HG02588 (cell line): ENCODE measurements at regions not wholly inside any gene's neighbourhood (a gene's known extent, or its start where the extent isn't known, plus 50 kb on each side); places are given as distances from the start of the nearest gene placed in this dataset.

Experiments
- ATAC-seq: cut with Tn5 transposase; IDR thresholded peaks from one replicate; pipeline ENCODE4 v1.9.1; 2021; ENCODE audit warnings: mild to moderate bottlenecking, moderate library complexity; ENCODE audit not compliant: unreplicated experiment

DNA sequence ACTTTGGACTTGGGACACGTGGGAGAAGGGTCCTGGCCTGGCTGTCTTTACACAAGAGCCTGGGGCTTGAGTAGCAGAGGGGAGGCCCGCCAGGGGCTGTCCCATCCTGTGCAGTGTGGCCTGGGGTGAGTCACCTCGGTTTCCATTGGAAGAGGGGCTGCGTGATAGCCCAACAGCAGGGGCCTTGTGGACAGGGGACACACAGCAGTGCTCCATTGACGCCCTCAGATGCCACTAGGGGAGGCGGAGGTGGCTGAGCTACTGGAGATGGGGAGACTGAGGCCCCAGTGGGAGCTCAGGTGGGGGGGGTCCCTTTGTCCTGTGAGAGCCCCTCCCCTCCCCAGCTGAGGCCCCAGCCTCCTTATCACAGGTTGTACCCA is 50.0 kb upstream of the RNU6ATAC start:
- ATAC-seq = no peak

DNA sequence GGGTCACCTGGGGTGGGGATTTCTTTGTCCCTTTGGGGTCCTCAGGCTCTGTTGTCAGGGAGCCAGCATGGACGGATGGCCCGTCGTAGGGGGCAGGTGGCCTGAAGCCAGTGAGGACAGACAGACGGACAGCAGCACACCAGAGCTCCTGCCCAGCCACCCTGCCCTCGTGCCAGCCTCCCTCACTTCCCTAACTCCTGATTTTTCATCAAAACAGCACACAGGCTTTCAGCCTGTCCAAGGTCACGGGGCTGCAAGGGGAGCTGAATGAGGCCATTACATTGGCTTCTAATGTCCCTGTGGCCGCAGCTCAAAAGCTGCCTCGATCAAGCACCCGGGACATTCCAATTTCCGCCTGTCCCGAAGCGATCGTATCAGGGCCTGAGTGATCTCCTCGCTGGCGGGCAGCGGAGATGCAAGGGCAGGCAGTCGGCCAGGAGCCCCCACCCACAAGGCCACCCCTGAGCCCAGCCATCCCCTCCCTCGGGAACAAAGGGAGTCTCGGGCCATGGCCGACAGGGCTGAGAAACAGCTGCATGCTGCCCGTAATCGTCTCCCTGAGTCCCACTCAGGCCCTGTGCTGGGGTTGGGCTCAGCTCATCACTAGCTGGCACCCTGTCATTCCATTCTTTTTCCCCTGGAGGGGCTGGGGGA is 50.5 kb upstream of the RNU6ATAC start:
- ATAC-seq = no peak

DNA sequence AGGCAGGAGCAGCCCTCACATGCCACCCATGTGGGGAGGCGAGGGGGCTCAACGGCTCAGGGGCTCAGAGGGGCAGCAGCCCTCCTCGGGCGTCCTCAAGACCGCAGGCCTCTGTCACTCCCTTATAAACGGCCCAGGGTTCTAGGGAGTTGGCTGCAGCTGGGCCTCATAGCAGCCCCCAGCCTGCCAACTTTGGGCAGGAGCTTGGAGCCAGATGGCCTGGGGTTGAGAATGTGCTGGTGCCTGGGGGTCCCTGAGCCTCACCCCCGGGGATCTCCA is 51.0 kb upstream of the RNU6ATAC start:
- ATAC-seq = no peak

DNA sequence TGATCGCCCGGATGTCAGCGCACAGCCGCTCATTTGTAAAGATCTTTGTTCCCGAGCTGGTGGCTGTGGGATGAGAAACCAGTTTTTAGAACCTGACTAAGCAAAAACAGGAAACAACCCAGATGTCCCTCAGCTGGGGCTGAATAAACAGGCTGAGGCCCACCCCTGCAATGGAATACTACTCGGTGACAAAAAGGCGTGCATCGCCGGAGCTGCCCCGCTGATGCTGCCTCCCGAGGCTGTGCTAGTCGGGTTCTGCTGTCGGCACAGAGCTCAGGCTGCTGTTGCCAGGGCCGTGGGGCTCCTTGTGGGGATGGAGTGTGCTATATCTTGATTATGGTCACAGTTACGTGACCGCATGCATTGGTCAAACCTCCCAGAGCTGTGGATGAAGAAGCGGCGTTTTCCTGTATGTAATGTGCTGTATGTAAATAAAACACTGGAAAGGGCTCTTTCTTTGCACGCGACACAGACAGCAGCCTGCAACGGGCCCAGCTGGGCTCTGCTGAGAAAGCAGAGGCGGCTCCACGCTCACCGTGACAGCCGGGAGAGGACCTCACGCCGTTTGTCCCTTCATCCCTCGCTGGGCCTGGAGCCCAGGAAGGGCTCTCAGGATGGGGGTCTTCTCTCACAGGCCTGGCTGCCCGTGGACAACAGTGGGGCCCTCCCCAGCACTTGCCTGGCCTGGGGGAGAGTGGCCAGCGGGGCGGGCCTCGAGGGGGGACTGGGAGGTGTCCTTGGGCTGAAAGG is 51.5 kb upstream of the RNU6ATAC start:
- no peak for ATAC-seq

DNA sequence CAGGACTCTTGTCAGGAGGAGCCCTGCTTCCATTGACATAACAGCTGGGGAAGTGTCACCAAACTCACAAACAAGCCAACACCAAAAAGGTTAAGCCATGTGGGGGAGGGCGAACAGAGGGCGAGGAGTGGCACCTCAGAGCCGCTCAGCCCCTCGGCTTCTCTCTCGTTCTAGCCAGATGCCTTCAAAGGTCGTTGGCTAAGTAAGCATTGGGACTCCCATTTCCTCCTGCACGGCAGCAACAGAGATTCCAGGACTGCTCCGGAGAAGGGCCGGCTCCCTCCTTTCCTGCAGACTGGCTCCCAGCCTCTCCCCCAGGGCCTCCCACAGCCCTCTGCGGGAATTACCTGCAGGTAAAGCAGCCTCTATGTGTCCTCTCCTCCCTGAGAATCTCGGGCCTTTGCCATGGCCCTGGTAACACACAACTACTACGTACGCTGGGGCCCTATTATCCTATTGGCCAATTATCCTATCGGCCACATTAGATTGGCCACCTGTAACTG is 52.1 kb upstream of the RNU6ATAC start:
- no peak for ATAC-seq

DNA sequence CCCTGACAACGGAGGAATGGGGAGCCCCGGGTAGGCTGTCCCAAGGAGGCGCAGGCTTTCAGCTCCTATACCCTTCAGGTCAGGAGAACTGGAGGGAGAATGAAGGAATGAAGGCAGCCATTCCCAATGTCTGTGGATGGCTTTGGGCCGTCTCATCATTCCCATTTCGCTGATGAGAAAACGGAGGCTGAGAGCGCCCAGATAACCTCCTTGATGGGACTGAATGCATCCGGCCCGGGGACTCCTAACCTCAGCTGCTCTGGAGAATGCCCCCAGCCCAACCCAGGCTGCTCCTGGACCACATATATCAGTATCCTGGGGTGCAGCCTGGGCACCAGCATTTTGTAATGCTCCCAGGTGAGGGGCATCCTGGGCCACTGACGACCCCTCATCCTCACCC is 52.6 kb upstream of the RNU6ATAC start:
- ATAC-seq = no peak

DNA sequence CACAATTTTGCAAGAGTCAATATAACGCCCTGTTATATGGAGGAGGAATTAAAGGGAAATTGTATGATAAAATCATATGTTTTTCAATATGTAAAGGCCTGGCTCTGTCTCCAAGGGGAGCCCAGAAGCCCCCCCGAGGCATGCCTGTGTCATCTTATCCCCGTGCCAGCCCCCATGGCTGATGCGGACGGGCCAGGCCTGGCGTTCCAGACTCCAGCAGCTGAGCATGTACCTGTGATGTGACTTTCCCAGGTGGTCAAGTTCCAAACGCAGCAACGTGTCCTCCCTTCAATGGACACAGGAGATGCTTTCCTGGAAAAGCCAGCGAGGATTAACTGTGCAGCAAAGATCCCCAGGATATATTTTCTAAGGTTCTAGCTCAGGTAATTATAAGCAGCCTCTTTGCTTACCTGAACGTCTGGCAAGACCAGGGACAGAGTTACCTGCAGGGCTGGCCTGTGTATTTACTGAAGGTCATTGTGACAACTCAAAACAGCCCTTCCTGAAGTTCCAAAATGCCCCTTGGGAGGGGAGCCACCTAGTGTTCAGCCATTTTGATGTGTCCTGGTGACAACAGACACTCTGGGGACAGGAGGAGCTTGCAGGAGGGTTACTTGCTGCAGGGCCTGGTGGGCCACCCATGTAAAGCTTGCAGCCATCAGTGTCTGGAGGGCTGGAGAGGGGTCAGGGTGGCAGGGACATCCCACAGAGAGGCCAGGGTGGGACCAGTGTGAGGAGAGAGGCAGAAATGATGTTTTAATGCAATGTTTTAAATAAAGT is 53.3 kb upstream of the RNU6ATAC start:
- ATAC-seq = no peak

DNA sequence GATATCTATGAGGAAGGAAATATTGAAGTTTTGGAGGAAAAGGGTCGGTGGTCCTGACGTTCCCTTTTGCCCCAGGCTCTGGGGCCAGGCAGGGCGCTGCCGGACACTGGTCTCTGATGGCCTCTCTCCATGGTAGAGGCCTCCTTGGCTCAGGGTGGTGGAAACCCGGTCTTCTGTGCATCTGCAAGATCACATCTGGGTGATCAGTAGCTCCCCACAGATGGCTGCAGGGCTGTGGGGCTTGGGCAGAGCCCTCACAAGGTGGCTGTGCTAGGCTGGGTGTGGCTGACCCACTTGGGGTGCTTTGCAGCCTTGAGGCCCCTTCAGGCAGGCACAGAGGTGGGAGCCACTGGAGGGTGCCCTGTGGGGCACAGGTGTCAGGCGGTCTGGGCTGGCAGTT is 53.9 kb upstream of the RNU6ATAC start:
- no peak for ATAC-seq

DNA sequence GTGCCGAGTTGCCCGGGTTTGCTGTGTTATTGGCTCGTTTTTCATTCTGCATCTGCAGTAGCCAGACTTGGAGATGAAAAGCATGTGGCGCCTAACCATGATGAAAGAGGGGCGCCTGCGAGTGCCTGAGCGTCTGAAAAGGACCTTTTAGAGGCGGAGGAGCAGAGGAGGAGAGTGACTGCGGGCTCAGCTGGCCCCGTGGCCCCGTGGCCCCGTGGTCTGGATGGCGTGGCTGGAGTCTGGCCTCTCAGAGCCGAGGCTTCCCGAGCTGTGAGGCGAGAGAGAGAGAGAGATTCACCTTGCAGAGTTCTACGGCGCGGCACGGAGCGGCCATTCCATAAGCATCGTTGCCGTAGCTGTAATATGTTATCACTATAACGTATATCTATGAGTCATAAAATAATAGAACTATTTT is 55.3 kb upstream of the RNU6ATAC start:
- no peak for ATAC-seq

DNA sequence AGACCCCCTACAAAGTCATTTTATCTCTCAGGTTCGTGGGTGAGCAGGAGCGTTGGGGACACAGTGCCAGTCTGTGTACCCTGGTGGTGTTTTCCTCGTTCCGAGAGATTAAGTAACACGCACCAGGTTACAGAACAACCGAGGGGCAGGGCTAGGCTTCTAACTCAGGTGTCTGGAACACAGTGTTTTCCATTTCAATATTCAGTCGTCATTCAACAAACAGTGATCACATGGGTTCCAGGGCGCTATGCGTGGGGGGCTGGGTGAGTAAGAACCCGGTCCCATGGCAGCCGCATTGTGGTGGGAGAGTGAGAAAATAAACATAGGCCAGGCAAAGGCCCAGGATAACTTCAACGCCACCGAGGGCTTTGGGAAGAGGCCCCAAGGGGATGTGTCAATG is 55.9 kb upstream of the RNU6ATAC start:
- ATAC-seq = no peak

DNA sequence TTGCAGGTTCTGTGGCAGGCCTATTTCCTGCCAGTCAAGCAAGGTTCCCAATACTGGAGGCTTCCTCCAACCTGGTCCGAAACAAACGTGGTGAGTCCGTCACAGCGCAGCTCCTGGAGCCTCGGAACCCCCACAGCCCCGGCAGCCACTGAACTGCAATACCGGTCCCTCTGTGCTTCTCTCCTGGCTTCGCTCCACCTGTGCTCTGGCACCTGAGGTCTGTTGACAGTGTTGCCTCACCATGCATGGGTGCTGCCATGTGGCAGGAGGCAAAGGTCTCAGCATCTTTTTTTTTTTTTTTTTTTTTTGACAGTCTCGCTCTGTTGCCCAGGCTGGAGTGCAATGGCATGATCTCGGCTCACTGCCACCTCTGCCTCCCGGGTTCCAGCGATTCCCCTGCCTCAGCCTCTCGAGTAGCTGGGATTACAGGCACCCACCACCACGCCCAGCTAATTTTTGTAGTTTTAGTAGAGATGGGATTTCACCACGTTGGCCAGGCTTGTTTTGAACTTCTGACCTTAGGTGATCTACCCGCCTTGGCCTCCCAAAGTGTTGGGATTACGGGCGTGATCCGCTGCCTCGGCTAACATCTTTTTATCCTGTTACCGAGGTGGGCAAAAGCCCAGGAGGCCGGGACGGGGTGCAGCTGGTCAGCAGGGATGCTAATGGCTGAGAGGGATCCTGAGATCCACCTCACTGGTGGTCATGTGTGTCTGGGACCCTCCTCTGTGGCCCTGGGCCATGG is 57.1 kb upstream of the RNU6ATAC start:
- no peak for ATAC-seq

DNA sequence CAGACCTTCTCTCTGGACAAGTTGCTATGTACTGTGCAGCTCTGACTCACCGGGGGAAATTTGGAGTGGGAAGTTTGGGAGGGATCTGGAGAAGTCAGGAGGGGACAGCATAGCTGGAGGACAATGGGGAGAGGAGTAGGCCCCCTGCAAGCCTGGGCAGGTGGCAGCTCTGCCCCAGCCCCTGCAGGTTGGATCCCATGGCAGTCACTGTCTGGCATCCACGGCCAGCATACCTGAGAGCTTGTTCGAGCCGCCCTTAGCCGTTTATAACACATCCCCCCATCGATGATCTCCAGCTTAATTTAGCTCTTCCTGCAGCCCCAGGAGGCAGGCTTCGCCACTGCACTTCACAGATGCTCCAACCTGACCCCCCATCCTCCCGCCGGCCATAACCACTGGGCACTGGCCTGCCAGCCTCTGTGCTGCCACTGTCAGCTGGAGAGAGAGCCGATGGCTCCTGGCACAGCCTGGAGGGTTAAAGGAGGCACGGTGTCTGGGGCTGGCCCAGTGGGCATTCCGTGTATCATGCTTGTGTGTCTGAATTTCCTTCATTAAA is 57.7 kb upstream of the RNU6ATAC start:
- ATAC-seq = no peak

DNA sequence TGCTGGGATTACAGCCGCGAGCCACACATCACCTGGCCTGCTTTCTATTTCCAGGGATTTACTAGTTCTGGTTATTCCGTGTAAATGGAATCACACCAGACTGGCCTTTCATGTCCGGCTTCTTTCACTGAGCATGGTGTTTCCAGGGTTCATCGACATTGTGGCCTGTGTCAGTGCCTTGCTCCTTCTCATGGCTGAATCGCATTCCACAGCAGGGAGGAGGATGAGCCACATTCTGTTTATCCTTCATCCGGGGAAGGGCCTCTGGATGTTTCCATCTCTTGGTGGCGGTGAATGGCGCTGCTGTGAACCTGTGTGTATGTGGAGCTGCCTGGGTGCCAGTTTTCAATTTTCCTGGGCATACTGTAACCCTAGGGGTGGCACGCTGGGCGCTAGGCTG is 58.7 kb upstream of the RNU6ATAC start:
- ATAC-seq = no peak

DNA sequence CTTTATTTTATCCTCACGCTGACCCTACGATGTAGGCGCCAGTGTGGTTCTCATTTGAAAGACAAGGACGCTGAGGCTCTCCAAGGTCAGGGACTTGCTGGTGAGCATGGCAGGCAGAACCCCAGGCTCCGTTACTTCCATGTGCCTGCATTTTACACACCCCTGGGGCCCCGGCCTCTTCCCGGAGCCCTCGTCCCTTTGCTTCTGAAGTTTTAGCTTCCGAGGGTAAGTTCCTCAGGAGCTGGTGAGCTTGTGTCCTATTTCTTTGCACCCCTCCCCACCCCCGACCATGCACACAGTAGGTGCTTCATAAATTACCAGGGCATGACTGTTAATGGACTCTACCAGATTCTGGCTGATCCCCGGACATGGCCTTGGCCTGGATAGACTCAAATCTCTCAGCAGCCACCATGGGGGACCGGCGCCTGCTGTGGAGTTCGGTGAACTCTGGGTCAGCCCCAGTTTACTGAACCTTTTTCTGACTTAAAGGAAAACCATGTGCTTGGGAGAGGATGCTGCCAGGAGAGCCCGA is 59.3 kb upstream of the RNU6ATAC start:
- ATAC-seq = no peak

DNA sequence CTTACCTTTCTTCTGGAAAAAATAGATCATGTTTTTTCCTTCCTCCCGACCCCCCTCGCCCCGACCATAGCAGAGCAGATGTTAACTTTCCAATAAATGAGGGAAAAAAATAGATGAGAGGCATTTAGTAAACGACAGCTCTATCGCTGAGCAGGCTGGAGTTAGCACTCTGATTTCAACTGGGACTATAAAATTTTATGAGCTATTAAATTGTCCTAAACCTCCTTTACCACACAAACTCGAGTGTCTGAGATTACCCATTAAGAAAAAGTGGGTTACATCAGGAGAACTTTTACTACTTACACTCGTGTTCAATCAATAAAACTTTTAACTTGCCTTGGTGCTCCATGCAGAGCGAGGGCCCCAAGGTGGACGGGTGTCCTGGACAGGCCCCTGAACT is 59.8 kb upstream of the RNU6ATAC start:
- no peak for ATAC-seq

DNA sequence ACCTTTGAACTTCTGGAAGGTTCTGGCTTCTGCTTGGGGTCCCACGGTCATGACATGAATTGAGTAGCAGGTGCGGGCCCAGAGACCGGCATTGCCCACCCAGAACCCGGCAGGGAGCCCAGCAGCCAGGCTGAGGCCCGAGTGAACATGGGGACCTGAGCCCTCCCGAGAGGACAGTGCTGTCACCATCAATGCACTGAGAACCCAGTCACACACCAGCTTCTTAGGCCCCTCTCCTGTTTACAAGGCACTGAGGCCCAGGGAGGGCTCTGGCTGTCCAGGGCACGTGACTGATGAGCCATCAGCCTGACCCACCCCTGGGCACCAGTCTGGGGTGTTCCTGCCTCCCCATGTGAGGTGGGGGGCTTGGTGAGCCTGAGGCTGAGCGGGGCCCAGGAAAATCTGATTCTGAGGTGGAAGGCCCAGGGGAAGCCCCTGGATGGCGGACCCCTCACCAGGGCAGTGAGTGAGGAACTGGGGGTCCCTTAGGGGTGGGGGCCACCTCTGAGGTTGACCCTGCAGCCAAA is 60.3 kb upstream of the RNU6ATAC start:
- no peak for ATAC-seq

DNA sequence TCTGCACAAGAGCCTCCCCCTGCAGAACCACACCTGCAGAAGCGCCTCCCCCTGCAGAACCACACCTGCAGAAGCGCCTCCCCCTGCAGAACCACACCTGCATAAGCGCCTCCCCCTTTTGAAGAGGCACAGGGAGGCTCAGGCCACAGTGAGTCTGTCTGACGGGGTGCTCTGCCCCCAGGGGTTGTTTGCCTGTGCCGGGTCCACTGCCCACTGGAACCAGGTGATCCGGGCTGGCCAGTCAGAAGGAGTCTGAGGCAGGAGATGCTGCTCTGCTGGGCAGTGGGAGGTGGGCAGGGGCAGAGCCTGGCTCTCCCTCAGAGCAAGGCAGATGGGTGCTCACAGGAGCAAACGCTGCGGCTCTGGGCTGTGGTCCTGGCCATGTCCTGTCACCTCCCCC is 60.8 kb upstream of the RNU6ATAC start:
- ATAC-seq = no peak

DNA sequence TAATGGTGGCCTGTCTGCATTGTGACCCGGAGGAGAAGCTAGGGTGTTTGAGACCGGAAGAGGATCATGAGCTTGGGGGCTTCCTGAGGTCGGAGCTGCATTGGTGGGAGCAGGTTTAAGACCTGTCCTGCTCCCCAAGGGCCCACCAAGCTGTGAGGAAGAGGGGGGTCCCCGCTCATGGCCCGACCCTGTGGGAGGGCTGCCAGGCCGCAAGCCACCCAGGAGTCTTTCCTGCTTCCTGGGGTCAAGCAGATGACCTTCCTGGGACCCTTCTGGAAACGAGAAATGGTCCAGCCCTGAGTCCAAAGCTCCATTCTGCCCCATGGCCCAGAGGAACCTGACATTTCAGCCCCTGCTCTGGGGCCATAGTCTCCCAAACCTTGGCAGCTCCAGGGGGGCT is 61.5 kb upstream of the RNU6ATAC start:
- no peak for ATAC-seq

DNA sequence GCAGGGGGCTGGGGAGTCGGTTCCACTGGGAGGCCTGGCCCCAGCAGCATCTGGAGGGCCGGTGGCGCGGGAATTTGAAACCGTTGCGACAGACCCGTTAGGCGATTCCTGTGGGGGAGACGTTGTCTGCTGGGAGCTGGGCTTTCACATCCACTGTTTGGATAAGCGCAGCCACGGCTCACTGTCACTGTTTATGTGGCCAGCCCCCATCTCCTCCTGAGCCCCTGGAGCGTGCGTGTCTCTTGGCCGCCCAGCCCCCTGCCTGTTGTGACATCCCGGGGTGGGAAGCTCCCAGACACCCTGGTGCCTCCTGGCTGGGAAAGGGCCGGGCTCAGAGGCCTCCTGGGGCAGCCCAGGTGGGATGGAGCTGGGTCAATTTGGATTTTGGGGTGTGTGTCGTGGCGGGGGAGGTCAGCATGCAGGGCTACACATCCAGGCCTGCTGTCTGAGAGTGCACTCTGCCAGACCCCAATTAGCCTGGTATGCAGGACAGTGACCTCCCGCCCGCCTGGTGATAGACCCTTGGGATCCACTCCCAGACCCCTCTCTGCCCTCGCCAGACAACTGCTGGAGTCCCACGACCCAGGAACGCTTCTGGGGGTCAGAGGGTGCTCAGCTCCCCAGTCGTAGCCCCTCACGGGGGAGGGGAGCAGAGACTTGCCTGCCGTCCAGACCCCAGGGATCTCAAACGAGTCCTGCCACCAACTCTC is 62.0 kb upstream of the RNU6ATAC start:
- no peak for ATAC-seq
